HepG2 (cell line): ENCODE measurements at regions not wholly inside any gene's neighbourhood (a gene's known extent, or its start where the extent isn't known, plus 50 kb on each side); places are given as distances from the start of the nearest gene placed in this dataset.

Experiments
- BHLHE40 ChIP-seq: IDR thresholded peaks from 2 replicates; pipeline ENCODE4 v1.6.1; 2011; ENCODE audit warnings: low read length, improper control_type of control experiment
- BORCS8-MEF2B ChIP-seq: sonication (generic); formaldehyde crosslinking; IDR thresholded peaks from 2 replicates; pipeline ENCODE4 v1.8.0; 2022; ENCODE audit warnings: mild to moderate bottlenecking, missing genetic modification reagents
- CEBPG ChIP-seq: IDR thresholded peaks from 2 replicates; pipeline ENCODE4 v1.6.1; 2016
- CHCHD3 ChIP-seq: sonication (generic); formaldehyde crosslinking; IDR thresholded peaks from 2 replicates; pipeline ENCODE4 v1.8.0; 2022; ENCODE audit warnings: mild to moderate bottlenecking, missing genetic modification reagents, moderate library complexity
- GPBP1L1 ChIP-seq: sonication (generic); formaldehyde crosslinking; IDR thresholded peaks from 2 replicates; pipeline ENCODE4 v1.5.0; 2020; ENCODE audit warnings: mild to moderate bottlenecking, missing genetic modification reagents
- HMGXB4 ChIP-seq, 2 experiments: sonication (generic) in 1 of 2; formaldehyde crosslinking in 1 of 2; IDR thresholded peaks; 2 replicates each; pipeline versions ENCODE4 v1.4.0 to v1.6.1; 2018 to 2020; ENCODE audit warnings: missing genetic modification reagents in 2 of 2, borderline replicate concordance in 1 of 2, low read depth in 1 of 2, mild to moderate bottlenecking in 1 of 2, missing biosample characterization in 1 of 2
- KDM4B ChIP-seq: sonication (generic); formaldehyde crosslinking; IDR thresholded peaks from 2 replicates; pipeline ENCODE4 v1.4.0; 2020; ENCODE audit warnings: missing genetic modification reagents
- NCOA5 ChIP-seq: sonication (generic); formaldehyde crosslinking; IDR thresholded peaks from 2 replicates; pipeline ENCODE4 v1.4.0; 2020; ENCODE audit warnings: missing genetic modification reagents
- POLR2AphosphoS5 ChIP-seq: IDR thresholded peaks from 2 replicates; pipeline ENCODE4 v1.6.1; 2012; ENCODE audit warnings: low read depth, low read length
- TEAD2 ChIP-seq: sonication (generic); formaldehyde crosslinking; IDR thresholded peaks from 2 replicates; pipeline ENCODE4 v1.9.0; 2021; ENCODE audit warnings: missing genetic modification reagents
- TOE1 ChIP-seq: sonication (generic); formaldehyde crosslinking; IDR thresholded peaks from 2 replicates; pipeline ENCODE4 v1.4.0; 2020; ENCODE audit warnings: mild to moderate bottlenecking, missing genetic modification reagents
- ZNF256 ChIP-seq: sonication (generic); formaldehyde crosslinking; conservative IDR thresholded peaks from 2 replicates; pipeline ENCODE4 v1.4.0; 2020; ENCODE audit warnings: missing genetic modification reagents
- ZNF550 ChIP-seq: sonication (generic); formaldehyde crosslinking; IDR thresholded peaks from 2 replicates; pipeline ENCODE4 v1.4.0; 2020; ENCODE audit warnings: mild to moderate bottlenecking, missing genetic modification reagents, borderline replicate concordance
- ZNF777 ChIP-seq: sonication (generic); formaldehyde crosslinking; IDR thresholded peaks from 2 replicates; pipeline ENCODE4 v1.4.0; 2020; ENCODE audit warnings: missing genetic modification reagents
- ZSCAN25 ChIP-seq: sonication (generic); formaldehyde crosslinking; IDR thresholded peaks from 2 replicates; pipeline ENCODE4 v1.8.0; 2022; ENCODE audit warnings: mild to moderate bottlenecking, missing genetic modification reagents
- TF ChIP-seq, protein P1 (sequence below): sonication (generic); formaldehyde crosslinking; conservative IDR thresholded peaks from 2 replicates; pipeline ENCODE4 v1.4.0; 2020; ENCODE audit warnings: missing genetic modification reagents
- TF ChIP-seq, protein P2 (sequence below): sonication (generic); formaldehyde crosslinking; IDR thresholded peaks from 2 replicates; pipeline ENCODE4 v1.4.0; 2020; ENCODE audit warnings: missing genetic modification reagents
- TF ChIP-seq, protein P3 (sequence below): sonication (generic); formaldehyde crosslinking; IDR thresholded peaks from 2 replicates; pipeline ENCODE4 v1.4.0; 2020; ENCODE audit warnings: missing genetic modification reagents
- TF ChIP-seq, protein P4 (sequence below): sonication (generic); formaldehyde crosslinking; IDR thresholded peaks from 2 replicates; pipeline ENCODE4 v1.5.0; 2020; ENCODE audit warnings: missing genetic modification reagents

GRCh38 chr6:154928325-154928922, 66.7 kb upstream of the TIAM2 start (continued):
- TF ChIP-seq POLR2AphosphoS5 (no peak), TEAD2 (CRISPR knock-in tag) (no peak), ZNF256 (CRISPR knock-in tag) (no peak), KDM4B (no peak), ZSCAN25 (CRISPR knock-in tag) (no peak), CEBPG (CRISPR knock-in tag) (peak; percentile 75), NCOA5 (CRISPR knock-in tag) (no peak), GPBP1L1 (CRISPR knock-in tag) (no peak), HMGXB4 (CRISPR knock-in tag; IDR thresholded peaks at IDR 0.05; ENCODE audit: borderline replicate concordance in 1 of 2, low read depth in 1 of 2) (peak in 1 of 2 experiments; percentile 25; a peak in 1 of 4 replicates), TOE1 (0 out of 2 replicates have a peak, but pooled peaks have one; percentile 40), CHCHD3 (CRISPR knock-in tag) (no peak), BHLHE40 (no peak), ZNF550 (no peak), BORCS8-MEF2B (no peak), ZNF777 (no peak)
- TF ChIP-seq, protein P1, sequence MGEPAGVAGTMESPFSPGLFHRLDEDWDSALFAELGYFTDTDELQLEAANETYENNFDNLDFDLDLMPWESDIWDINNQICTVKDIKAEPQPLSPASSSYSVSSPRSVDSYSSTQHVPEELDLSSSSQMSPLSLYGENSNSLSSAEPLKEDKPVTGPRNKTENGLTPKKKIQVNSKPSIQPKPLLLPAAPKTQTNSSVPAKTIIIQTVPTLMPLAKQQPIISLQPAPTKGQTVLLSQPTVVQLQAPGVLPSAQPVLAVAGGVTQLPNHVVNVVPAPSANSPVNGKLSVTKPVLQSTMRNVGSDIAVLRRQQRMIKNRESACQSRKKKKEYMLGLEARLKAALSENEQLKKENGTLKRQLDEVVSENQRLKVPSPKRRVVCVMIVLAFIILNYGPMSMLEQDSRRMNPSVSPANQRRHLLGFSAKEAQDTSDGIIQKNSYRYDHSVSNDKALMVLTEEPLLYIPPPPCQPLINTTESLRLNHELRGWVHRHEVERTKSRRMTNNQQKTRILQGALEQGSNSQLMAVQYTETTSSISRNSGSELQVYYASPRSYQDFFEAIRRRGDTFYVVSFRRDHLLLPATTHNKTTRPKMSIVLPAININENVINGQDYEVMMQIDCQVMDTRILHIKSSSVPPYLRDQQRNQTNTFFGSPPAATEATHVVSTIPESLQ (CRISPR knock-in tag) = no peak
- TF ChIP-seq, protein P2, sequence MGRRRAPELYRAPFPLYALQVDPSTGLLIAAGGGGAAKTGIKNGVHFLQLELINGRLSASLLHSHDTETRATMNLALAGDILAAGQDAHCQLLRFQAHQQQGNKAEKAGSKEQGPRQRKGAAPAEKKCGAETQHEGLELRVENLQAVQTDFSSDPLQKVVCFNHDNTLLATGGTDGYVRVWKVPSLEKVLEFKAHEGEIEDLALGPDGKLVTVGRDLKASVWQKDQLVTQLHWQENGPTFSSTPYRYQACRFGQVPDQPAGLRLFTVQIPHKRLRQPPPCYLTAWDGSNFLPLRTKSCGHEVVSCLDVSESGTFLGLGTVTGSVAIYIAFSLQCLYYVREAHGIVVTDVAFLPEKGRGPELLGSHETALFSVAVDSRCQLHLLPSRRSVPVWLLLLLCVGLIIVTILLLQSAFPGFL (CRISPR knock-in tag) = no peak
- TF ChIP-seq, protein P3, sequence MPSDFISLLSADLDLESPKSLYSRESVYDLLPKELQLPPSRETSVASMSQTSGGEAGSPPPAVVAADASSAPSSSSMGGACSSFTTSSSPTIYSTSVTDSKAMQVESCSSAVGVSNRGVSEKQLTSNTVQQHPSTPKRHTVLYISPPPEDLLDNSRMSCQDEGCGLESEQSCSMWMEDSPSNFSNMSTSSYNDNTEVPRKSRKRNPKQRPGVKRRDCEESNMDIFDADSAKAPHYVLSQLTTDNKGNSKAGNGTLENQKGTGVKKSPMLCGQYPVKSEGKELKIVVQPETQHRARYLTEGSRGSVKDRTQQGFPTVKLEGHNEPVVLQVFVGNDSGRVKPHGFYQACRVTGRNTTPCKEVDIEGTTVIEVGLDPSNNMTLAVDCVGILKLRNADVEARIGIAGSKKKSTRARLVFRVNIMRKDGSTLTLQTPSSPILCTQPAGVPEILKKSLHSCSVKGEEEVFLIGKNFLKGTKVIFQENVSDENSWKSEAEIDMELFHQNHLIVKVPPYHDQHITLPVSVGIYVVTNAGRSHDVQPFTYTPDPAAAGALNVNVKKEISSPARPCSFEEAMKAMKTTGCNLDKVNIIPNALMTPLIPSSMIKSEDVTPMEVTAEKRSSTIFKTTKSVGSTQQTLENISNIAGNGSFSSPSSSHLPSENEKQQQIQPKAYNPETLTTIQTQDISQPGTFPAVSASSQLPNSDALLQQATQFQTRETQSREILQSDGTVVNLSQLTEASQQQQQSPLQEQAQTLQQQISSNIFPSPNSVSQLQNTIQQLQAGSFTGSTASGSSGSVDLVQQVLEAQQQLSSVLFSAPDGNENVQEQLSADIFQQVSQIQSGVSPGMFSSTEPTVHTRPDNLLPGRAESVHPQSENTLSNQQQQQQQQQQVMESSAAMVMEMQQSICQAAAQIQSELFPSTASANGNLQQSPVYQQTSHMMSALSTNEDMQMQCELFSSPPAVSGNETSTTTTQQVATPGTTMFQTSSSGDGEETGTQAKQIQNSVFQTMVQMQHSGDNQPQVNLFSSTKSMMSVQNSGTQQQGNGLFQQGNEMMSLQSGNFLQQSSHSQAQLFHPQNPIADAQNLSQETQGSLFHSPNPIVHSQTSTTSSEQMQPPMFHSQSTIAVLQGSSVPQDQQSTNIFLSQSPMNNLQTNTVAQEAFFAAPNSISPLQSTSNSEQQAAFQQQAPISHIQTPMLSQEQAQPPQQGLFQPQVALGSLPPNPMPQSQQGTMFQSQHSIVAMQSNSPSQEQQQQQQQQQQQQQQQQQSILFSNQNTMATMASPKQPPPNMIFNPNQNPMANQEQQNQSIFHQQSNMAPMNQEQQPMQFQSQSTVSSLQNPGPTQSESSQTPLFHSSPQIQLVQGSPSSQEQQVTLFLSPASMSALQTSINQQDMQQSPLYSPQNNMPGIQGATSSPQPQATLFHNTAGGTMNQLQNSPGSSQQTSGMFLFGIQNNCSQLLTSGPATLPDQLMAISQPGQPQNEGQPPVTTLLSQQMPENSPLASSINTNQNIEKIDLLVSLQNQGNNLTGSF (CRISPR knock-in tag) = no peak
- TF ChIP-seq, protein P4, sequence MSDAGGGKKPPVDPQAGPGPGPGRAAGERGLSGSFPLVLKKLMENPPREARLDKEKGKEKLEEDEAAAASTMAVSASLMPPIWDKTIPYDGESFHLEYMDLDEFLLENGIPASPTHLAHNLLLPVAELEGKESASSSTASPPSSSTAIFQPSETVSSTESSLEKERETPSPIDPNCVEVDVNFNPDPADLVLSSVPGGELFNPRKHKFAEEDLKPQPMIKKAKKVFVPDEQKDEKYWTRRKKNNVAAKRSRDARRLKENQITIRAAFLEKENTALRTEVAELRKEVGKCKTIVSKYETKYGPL (CRISPR knock-in tag) = no peak
